Hypothalamus (tissue), 51 donors: ENCODE measurements at regions not wholly inside any gene's neighbourhood (a gene's known extent, or its start where the extent isn't known, plus 50 kb on each side); places are given as distances from the start of the nearest gene placed in this dataset.

ENCODE experiments used
- DNase-seq, 51 donors: peaks; one replicate each; lab custom pipeline; 2025; lab: John Stamatoyannopoulos, UW

- no peak for DNase-seq
Observed at GRCh38 chr14:26987744-26988363, 390.0 kb upstream of the NOVA1 start.

GRCh38 chr14:26990946-26991345 lies 393.1 kb upstream of the NOVA1 start:
- DNase-seq: no peak

GRCh38 chr14:26992403-26993115 lies 394.7 kb upstream of the NOVA1 start:
- no peak for DNase-seq

GRCh38 chr14:26993556-26993955 lies 395.7 kb upstream of the NOVA1 start:
- no peak for DNase-seq

GRCh38 chr14:26995301-26995700 lies 397.5 kb upstream of the NOVA1 start:
- DNase-seq: no peak

GRCh38 chr14:26996246-26996645 lies 398.4 kb upstream of the NOVA1 start:
- no peak for DNase-seq

- DNase-seq: no peak
Observed at GRCh38 chr14:27002179-27002578, 404.3 kb upstream of the NOVA1 start.

- no peak for DNase-seq
Observed at GRCh38 chr14:27006570-27006969, 408.7 kb upstream of the NOVA1 start.

- DNase-seq: no peak
Observed at GRCh38 chr14:27008187-27008586, 410.4 kb upstream of the NOVA1 start.

- no peak for DNase-seq
Observed at GRCh38 chr14:27012641-27013040, 414.8 kb upstream of the NOVA1 start.

GRCh38 chr14:27013678-27014077 lies 415.8 kb upstream of the NOVA1 start:
- no peak for DNase-seq

- DNase-seq: no peak
Observed at GRCh38 chr14:27015065-27015464, 417.2 kb upstream of the NOVA1 start.

- no peak for DNase-seq
Observed at GRCh38 chr14:27025648-27026047, 427.8 kb upstream of the NOVA1 start.

GRCh38 chr14:27026097-27026496 lies 428.3 kb upstream of the NOVA1 start:
- DNase-seq: no peak

GRCh38 chr14:27040552-27040951 lies 442.7 kb upstream of the NOVA1 start:
- peak in 1 of 51 donors; percentile 5 for DNase-seq

- no peak for DNase-seq
Observed at GRCh38 chr14:27049701-27050100, 451.9 kb upstream of the NOVA1 start.

GRCh38 chr14:27050208-27050607 lies 452.4 kb upstream of the NOVA1 start:
- DNase-seq: no peak

- DNase-seq: no peak
Observed at GRCh38 chr14:27056586-27056985, 458.8 kb upstream of the NOVA1 start.

GRCh38 chr14:27061299-27061698 lies 463.5 kb upstream of the NOVA1 start:
- DNase-seq: no peak

GRCh38 chr14:27063959-27064358 lies 466.1 kb upstream of the NOVA1 start:
- no peak for DNase-seq

GRCh38 chr14:27065886-27066285 lies 468.1 kb upstream of the NOVA1 start:
- DNase-seq: no peak

- no peak for DNase-seq
Observed at GRCh38 chr14:27067961-27068360, 470.1 kb upstream of the NOVA1 start.

GRCh38 chr14:27072589-27072988 lies 474.8 kb upstream of the NOVA1 start:
- no peak for DNase-seq
